Keratinocyte (primary cell): ENCODE measurements at regions not wholly inside any gene's neighbourhood (a gene's known extent, or its start where the extent isn't known, plus 50 kb on each side); places are given as distances from the start of the nearest gene placed in this dataset.

Experiments used
- DNase-seq: peaks from one replicate; pipeline ENCODE4 v3.0.0-alpha.2; 2011; ENCODE audit warnings: low read depth, missing footprints, low spot score
- FAIRE-seq: peaks from 2 replicates; lab custom pipeline; 2011; peaks lifted over from hg19 to GRCh38; lab: Jason Lieb, UNC
- H2AFZ ChIP-seq: 2 replicates; pipeline ENCODE4 v1.6.0; 2012; ENCODE audit warnings: low read length, control low read depth, inconsistent platforms; ENCODE audit not compliant: control insufficient read depth
- H3K27ac ChIP-seq: 2 replicates; pipeline ENCODE4 v1.5.1; 2011; ENCODE audit warnings: low read length; ENCODE audit not compliant: control insufficient read depth, insufficient read depth
- H3K27me3 ChIP-seq: 3 replicates; pipeline ENCODE4 v1.6.0; 2011; ENCODE audit warnings: low read length; ENCODE audit not compliant: control insufficient read depth, insufficient read depth; ENCODE audit errors: extremely low read depth
- H3K36me3 ChIP-seq, 2 experiments: 2 replicates in 1 of 2; 3 replicates in 1 of 2; pipeline ENCODE4 v1.5.1; 2011; ENCODE audit warnings: low read length in 2 of 2, mild to moderate bottlenecking in 1 of 2; ENCODE audit not compliant: control insufficient read depth in 2 of 2, insufficient read depth in 2 of 2; ENCODE audit errors: extremely low read depth in 1 of 2
- H3K4me1 ChIP-seq: 3 replicates; pipeline ENCODE4 v1.5.1; 2011; ENCODE audit warnings: low read length; ENCODE audit not compliant: control insufficient read depth, insufficient read depth; ENCODE audit errors: extremely low read depth
- H3K4me2 ChIP-seq: 3 replicates; pipeline ENCODE4 v1.6.0; 2011; ENCODE audit warnings: low read depth, low read length; ENCODE audit not compliant: control insufficient read depth, insufficient read depth; ENCODE audit errors: extremely low read depth
- H3K4me3 ChIP-seq, 3 experiments: fragments of 200-600 bp in 1 of 3; sonication (generic) in 1 of 3; 2 replicates in 2 of 3; 3 replicates in 1 of 3; pipeline ENCODE4 v1.5.1; 2011 to 2016; ENCODE audit warnings: low read length in 3 of 3, mild to moderate bottlenecking in 3 of 3, control low read depth in 2 of 3, inconsistent platforms in 1 of 3, low read depth in 1 of 3, mixed read lengths in 1 of 3, mixed run types in 1 of 3, moderate library complexity in 1 of 3; ENCODE audit not compliant: control insufficient read depth in 2 of 3, insufficient read depth in 2 of 3; ENCODE audit errors: extremely low read depth in 1 of 3
- H3K79me2 ChIP-seq: 2 replicates; pipeline ENCODE4 v1.6.0; 2012; ENCODE audit warnings: low read length; ENCODE audit not compliant: control insufficient read depth, insufficient read depth
- H3K9ac ChIP-seq: 3 replicates; pipeline ENCODE4 v1.6.0; 2011; ENCODE audit warnings: low read length; ENCODE audit not compliant: control insufficient read depth, insufficient read depth; ENCODE audit errors: extremely low read depth
- H3K9me1 ChIP-seq: 3 replicates; pipeline ENCODE4 v1.6.0; 2011; ENCODE audit warnings: low read length; ENCODE audit not compliant: control insufficient read depth, insufficient read depth; ENCODE audit errors: extremely low read depth
- H3K9me3 ChIP-seq: 2 replicates; pipeline ENCODE4 v1.5.1; 2012; ENCODE audit warnings: low read depth, low read length; ENCODE audit not compliant: control insufficient read depth
- H4K20me1 ChIP-seq: 3 replicates; pipeline ENCODE4 v1.6.0; 2011; ENCODE audit warnings: low read length; ENCODE audit not compliant: control insufficient read depth, insufficient read depth; ENCODE audit errors: extremely low read depth
- EZH2 ChIP-seq: IDR thresholded peaks from one replicate; pipeline ENCODE4 v1.6.1; 2012; ENCODE audit warnings: inconsistent platforms, mild to moderate bottlenecking, low read length, moderate library complexity
- dilution Hi-C: fragments of 300-500 bp; cut with MboI; formaldehyde crosslinking; loops from one replicate; pipeline ENCODE4 v1.7.0; 2020; ENCODE audit warnings: low sequenced_read_pairs; ENCODE audit not compliant: extremely low pct_ligation_motif_present
- TF ChIP-seq, protein P1 (sequence below), 3 experiments: IDR thresholded peaks in 1 of 3; conservative IDR thresholded peaks in 1 of 3; optimal IDR thresholded peaks in 1 of 3; 2 replicates in 2 of 3; 3 replicates in 1 of 3; pipeline versions ENCODE3 to v1.5.1; 2011; ENCODE audit warnings: low read length in 3 of 3, mild to moderate bottlenecking in 3 of 3, moderate library complexity in 2 of 3, control low read depth in 1 of 3, inconsistent platforms in 1 of 3; ENCODE audit not compliant: insufficient read depth in 2 of 3; ENCODE audit errors: extremely low read depth in 1 of 3

DNA sequence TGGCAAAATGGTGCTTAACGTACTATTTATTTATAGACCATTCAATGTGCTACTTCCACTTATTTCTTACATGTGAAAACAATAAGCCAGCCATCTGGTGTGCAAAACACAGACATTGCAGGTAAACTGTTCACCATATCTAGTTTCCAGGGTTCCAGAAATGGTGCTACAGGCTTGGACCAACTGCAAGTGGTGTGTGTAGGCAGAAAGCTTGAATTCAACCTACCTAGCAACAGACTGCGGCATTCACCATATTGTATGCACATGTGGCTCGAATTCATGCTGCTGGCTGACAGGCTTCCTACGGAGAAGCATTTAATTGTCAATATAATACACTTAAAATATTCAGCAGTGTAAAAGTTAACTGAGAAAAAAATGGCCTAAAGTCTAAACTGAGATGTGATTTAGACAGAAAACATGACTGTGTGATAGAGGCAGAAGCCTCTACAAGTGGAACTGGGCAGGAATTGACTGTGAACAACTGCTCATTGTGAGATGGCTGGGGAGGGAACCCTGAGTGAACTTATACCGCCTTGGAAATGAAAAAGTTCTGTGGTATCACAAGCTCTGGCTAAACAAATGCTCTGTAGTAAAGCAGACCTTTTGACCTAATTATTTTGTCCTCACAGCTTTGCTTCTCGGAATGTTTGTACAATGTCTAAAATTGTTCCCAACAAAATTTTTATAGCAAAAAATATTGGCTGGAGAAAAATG, 434.7 kb downstream of the GRIA2 start:
- Histone ChIP-seq H3K79me2 (no peaks in the 10 kb centered on the region), H3K9ac (no peak overlapping the region), H4K20me1 (no peaks in the 10 kb centered on the region), H3K4me1 (no peaks in the 10 kb centered on the region), H2AFZ (no peak overlapping the region), H3K36me3 (no peaks in the 10 kb centered on the region), H3K27ac (no peak overlapping the region), H3K4me2 (no peak overlapping the region), H3K27me3 (no peaks in the 10 kb centered on the region), H3K9me3 (no peaks in the 10 kb centered on the region), H3K4me3 (no peak overlapping the region), H3K9me1 (no peaks in the 10 kb centered on the region)
- TF ChIP-seq, protein P1, sequence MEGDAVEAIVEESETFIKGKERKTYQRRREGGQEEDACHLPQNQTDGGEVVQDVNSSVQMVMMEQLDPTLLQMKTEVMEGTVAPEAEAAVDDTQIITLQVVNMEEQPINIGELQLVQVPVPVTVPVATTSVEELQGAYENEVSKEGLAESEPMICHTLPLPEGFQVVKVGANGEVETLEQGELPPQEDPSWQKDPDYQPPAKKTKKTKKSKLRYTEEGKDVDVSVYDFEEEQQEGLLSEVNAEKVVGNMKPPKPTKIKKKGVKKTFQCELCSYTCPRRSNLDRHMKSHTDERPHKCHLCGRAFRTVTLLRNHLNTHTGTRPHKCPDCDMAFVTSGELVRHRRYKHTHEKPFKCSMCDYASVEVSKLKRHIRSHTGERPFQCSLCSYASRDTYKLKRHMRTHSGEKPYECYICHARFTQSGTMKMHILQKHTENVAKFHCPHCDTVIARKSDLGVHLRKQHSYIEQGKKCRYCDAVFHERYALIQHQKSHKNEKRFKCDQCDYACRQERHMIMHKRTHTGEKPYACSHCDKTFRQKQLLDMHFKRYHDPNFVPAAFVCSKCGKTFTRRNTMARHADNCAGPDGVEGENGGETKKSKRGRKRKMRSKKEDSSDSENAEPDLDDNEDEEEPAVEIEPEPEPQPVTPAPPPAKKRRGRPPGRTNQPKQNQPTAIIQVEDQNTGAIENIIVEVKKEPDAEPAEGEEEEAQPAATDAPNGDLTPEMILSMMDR (optimal IDR thresholded peaks at IDR 0.05 in 1 of 3, IDR thresholded peaks at IDR 0.05 in 1 of 3, conservative IDR thresholded peaks at IDR 0.05 in 1 of 3; ENCODE audit: extremely low read depth in 1 of 3, insufficient read depth in 2 of 3, low read length in 3 of 3) = no peak
- no peak for TF ChIP-seq EZH2
- no peak for FAIRE-seq
- no peak for DNase-seq
- dilution Hi-C loops = no loop called here

DNA sequence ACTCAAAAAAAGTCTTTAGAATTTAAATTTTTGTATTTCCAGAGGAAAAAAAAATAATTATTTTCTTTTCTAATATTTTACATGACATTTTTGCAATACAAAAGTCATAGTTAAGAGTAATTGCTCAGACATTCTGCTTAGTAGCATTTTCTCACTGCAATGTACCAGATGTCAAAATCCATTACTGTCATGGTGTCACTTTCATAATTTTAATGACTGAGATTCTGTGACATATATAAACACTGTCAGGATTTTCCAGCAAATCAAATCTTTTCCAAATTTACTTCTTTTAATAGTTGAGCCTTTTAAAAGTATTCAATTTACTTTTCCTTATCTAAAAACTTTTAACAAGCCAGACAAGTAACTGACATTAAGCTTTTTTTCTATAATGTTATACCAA, 422.7 kb downstream of the GRIA2 start:
- Histone ChIP-seq H4K20me1 (no peaks in the 10 kb centered on the region), H3K4me2 (no peak overlapping the region), H3K4me1 (no peaks in the 10 kb centered on the region), H3K9ac (no peak overlapping the region), H3K27me3 (no peaks in the 10 kb centered on the region), H3K9me1 (no peaks in the 10 kb centered on the region), H3K27ac (no peak overlapping the region), H3K79me2 (no peaks in the 10 kb centered on the region), H3K9me3 (no peaks in the 10 kb centered on the region), H2AFZ (no peak overlapping the region), H3K4me3 (no peak overlapping the region), H3K36me3 (no peaks in the 10 kb centered on the region)
- DNase-seq (no peak), FAIRE-seq (no peak)
- TF ChIP-seq, protein P1 (optimal IDR thresholded peaks at IDR 0.05 in 1 of 3, IDR thresholded peaks at IDR 0.05 in 1 of 3, conservative IDR thresholded peaks at IDR 0.05 in 1 of 3; ENCODE audit: extremely low read depth in 1 of 3, insufficient read depth in 2 of 3, low read length in 3 of 3) = no peak
- TF ChIP-seq EZH2 = no peak
- dilution Hi-C loops = no loop called here
